HG03460 (cell line): ENCODE measurements at regions not wholly inside any gene's neighbourhood (a gene's known extent, or its start where the extent isn't known, plus 50 kb on each side); places are given as distances from the start of the nearest gene placed in this dataset.

Experiments
- ATAC-seq: cut with Tn5 transposase; IDR thresholded peaks from one replicate; pipeline ENCODE4 v1.9.1; 2021; ENCODE audit not compliant: unreplicated experiment

DNA sequence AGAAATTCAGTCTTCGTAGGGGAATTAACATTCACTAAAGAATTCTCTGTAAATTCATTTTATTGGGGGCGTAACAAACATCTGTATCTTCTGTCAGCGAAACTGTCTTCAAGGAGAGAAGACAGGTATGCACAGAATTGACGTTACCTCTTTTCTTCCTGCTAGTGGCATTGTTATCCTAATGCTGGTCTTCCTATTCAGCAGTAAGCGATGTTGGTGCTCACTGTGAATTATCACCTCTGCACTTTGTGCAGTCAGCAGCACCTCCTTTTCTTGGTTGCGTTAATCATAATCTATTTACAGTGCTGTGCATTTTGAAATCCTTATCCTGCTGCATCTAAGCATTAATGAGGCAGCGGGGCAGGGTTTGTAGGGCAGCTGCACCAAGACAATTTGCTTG is 362.3 kb downstream of the SLC4A3 start:
- ATAC-seq: no peak

DNA sequence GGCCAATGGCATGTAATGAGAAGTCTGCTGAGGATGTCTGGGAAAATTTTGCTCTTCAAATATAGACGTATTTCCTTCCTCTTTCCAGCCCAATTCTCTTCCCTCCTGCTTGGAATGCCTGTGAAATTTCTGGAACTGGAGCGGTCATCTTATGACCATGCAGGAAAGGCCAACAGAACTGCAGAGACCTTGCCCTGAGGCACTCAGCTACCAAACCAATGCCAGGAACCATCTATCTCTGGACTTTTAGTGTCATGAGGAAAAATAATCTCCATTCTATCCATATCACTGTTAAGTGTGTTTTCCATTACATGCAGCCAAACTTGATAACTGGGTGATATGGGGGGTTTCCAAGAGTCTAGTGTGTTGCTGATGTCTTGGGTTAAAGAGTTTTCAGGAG is 363.7 kb downstream of the SLC4A3 start:
- no peak for ATAC-seq

GRCh38 chr2:219995399-219995798 is 368.0 kb downstream of the SLC4A3 start:
- no peak for ATAC-seq

- ATAC-seq: no peak
Observed at GRCh38 chr2:219995991-219996765, 368.7 kb downstream of the SLC4A3 start.

- no peak for ATAC-seq
Observed at GRCh38 chr2:219997341-219997851, 370.0 kb downstream of the SLC4A3 start.

DNA sequence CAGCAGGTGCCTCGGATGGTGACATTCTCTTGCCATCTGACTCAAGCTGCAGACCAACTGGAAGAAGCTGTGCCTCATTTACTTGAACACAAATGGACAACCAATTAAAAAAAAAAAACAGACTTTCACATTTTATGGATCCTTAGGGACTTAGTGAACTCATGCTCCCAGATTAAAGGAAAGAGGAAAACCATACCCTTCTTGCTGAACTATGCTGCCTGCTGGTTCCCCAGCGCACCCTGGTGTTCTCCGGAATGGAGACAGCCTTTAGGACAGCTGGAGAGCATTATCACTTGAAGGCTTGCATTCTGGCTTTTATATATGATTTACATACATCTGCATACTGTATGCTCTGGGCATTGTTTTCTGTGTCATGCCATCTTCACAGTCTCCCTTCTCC is 370.7 kb downstream of the SLC4A3 start:
- ATAC-seq: no peak

DNA sequence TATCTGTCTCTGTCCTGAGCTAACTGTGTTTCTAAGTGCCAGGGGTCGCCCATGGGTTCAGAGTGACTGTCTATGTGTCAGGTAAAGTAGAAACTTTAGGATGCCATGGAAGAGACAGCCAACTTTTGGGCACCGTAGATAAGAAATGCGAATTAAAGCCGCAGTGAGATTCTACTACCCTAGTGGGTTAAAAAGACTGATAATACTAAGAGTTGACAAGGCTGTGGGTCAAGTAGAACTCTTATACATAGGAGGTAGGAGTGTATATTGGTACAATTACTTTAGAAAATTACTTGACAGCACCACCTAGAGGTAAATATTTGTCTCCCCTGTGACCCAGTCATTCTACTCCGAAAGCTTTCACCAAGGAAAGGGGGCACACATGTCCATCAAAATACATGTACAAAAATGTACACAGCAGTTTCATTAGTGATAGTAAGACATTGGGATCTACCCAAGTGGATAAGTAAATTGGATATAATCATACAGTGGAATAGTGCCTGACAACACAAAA is 371.3 kb downstream of the SLC4A3 start:
- no peak for ATAC-seq

DNA sequence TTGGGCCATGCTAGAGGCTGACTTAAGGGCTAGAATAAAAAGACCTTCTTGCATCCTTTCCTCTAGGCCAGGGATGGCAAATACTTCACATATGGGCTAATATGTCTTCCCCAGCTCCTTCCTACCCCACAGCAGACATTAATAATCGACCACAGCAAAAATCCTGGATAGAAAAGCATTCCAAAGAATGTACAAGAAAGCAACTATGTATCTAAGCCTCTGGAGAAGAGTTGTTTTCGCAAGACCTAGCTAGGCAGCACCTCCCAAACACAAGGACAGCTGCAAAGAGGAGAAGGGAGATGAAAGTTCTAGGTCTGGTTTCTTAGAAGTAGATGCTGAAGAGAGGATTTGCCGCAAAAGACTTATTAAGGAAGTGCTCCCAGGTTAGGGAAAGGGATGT is 372.6 kb downstream of the SLC4A3 start:
- ATAC-seq: no peak

DNA sequence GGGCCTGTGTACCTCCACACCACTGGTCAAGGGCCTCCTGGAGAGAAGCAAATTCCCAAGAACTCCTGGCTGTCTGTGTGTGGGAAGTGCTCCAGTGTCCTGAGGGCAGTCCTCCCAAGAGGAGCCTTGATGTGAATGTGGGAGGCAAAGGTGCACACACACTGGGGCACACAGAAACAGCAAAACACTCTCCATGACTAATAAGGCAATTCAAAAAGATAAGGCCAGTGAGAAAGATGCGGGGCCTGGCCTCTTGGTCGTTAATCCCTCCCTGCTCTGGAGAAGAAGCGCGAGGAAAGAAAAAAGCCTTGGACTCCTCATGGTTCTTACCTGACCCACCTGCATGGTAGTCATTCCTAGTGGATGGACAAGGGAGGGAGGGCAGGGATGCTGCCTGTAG is 373.2 kb downstream of the SLC4A3 start:
- no peak for ATAC-seq

DNA sequence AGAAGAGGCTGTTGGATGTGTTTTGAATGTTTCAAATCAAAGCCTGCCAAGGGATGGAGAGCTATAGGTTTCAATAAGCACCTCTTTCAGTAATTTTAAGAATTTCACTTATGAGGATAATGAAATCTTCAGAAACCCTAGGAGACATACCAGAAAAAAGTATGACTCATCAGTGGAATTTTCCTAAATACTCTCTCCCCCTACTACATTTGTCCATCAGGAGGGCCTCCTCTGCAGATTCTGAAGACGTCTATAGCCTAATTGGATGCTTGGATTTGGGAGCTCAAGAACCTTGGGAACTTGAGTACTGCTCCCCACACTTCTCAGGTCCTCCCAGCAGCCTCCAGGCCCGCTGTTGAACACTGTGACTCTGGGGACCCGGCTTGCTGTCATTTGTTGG is 374.3 kb downstream of the SLC4A3 start:
- no peak for ATAC-seq

- no peak for ATAC-seq
Observed at GRCh38 chr2:220002251-220002650, 374.8 kb downstream of the SLC4A3 start.

DNA sequence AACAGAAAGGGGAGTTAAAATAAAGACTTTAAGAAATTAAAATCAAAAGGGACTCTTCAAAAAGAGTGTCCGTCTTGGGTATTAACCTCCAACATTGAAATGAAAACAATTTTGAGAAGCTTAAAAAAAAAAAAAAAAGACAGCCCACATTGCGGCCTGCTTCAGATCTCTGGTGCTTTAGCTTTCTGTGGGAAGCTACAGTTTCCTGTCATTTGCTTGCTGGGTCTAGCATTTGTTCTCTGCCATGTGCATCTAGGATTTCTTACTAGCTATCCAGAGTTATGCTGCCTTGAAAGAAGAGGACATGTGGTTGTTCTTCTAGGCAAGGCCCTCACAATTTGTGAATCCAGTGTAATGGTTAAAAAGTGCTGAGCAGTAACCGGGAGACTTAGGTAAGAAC is 375.3 kb downstream of the SLC4A3 start:
- no peak for ATAC-seq

DNA sequence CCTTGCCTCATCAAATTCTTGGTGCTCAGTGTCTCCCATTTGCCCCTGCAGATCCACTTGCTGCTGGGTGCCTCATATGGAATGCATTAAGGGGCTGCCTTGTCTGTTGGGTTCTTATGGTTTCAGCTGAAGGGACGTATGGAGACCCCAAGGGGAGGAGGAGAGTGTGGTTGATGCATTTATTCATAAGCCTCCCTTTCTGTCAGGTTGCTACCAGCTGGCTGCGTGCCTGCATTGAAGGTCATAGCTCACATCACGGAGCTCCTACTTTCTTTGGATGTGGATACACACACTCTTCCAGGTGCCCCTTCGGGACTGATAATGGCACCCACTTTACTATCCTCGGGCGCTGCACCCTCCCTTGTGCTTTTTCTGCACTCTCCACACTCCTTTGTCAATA is 377.9 kb downstream of the SLC4A3 start:
- no peak for ATAC-seq

GRCh38 chr2:220006152-220006621 is 378.8 kb downstream of the SLC4A3 start:
- no peak for ATAC-seq

- no peak for ATAC-seq
Observed at GRCh38 chr2:220011859-220012258, 384.4 kb downstream of the SLC4A3 start.

DNA sequence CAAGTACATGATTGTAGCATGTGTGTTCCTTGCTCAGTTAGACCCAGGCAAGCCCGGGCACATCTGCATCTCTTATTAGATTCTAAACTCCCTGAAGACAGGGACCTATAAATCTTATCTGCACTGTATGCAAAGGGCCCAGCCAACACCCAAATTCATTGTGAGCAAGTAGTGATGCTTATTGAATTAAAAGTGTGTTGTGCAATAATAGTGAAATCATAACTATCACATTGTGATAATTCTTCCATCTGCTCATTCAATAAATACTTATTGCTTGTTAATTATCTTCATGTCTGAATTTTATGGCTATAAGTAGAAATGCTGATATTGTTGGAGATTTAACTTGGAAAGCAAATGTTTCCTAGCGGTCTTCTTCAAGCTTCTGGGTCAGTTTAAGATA is 387.5 kb downstream of the SLC4A3 start:
- no peak for ATAC-seq

- no peak for ATAC-seq
Observed at GRCh38 chr2:220015576-220015975, 388.1 kb downstream of the SLC4A3 start.

- ATAC-seq: no peak
Observed at GRCh38 chr2:220025207-220025606, 397.8 kb downstream of the SLC4A3 start.

DNA sequence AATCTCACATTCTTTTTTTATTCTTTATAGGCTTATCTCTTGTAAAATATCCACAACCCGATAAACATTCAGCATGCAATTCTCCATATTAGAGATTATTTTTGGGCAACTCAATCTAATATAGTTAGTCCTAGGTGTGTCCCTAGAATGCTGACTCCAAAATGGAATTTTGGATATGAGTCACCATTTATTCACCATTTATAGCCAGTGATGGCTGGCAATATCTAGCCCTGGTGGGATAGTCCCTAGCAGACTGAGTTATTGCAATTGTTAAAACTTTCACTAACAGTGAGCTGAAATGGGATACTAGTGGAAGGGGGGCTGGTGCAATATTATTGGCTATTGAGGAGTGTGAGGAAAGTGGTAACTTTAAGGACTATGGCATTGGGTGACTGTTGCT is 401.6 kb downstream of the SLC4A3 start:
- no peak for ATAC-seq

- ATAC-seq: no peak
Observed at GRCh38 chr2:220033546-220033945, 406.1 kb downstream of the SLC4A3 start.

GRCh38 chr2:220034426-220035130 is 407.1 kb downstream of the SLC4A3 start:
- ATAC-seq: no peak

GRCh38 chr2:220036431-220036830 is 409.0 kb downstream of the SLC4A3 start:
- ATAC-seq: no peak
